Stimulated activated CD4-positive, alpha-beta T cell treated with anti-CD3 and anti-CD28 coated beads, Interleukin-15, amount 100 ng/mL, for 1 hour (primary cell): ENCODE measurements at regions not wholly inside any gene's neighbourhood (a gene's known extent, or its start where the extent isn't known, plus 50 kb on each side); places are given as distances from the start of the nearest gene placed in this dataset.
"Not testable (repeated sequence)": the region's sequence is repeated elsewhere in the genome, so short reads cannot be mapped to it uniquely, and the experiment has no call there.

Source experiments
- DNase-seq, 2 donors: peaks; one replicate each; pipeline ENCODE4 v3.0.0-alpha.2; 2020; ENCODE audit warnings: low read depth in 1 of 2, low spot score in 1 of 2

- no peak for DNase-seq
Observed at GRCh38 chr13:79997244-79997643, 343.7 kb downstream of the SPRY2 start.

GRCh38 chr13:79995334-79995733, 345.6 kb downstream of the SPRY2 start:
- DNase-seq = no peak

- DNase-seq = no peak
Observed at GRCh38 chr13:79992111-79992510, 348.8 kb downstream of the SPRY2 start.

GRCh38 chr13:79990048-79990447, 350.9 kb downstream of the SPRY2 start:
- no peak for DNase-seq

GRCh38 chr13:79989217-79989661, 351.7 kb downstream of the SPRY2 start:
- DNase-seq = no peak

GRCh38 chr13:79988573-79988972, 352.4 kb downstream of the SPRY2 start:
- DNase-seq = no peak

GRCh38 chr13:79987761-79988160, 353.2 kb downstream of the SPRY2 start:
- no peak for DNase-seq

GRCh38 chr13:79987323-79987722, 353.6 kb downstream of the SPRY2 start:
- DNase-seq = no peak

GRCh38 chr13:79986890-79987289, 354.0 kb downstream of the SPRY2 start:
- no peak for DNase-seq

- not testable (repeated sequence) for DNase-seq
Observed at GRCh38 chr13:79974935-79975650, 365.8 kb downstream of the SPRY2 start.

GRCh38 chr13:79973533-79973963, 367.4 kb downstream of the SPRY2 start:
- no peak for DNase-seq

GRCh38 chr13:79972066-79972569, 368.8 kb downstream of the SPRY2 start:
- no peak for DNase-seq

- DNase-seq = no peak
Observed at GRCh38 chr13:79966493-79966895, 374.4 kb downstream of the SPRY2 start.

- DNase-seq = no peak
Observed at GRCh38 chr13:79966059-79966458, 374.9 kb downstream of the SPRY2 start.

GRCh38 chr13:79946556-79946955, 394.4 kb downstream of the SPRY2 start:
- no peak for DNase-seq

- DNase-seq = no peak
Observed at GRCh38 chr13:79943346-79944023, 397.4 kb downstream of the SPRY2 start.

- DNase-seq = no peak
Observed at GRCh38 chr13:79941752-79942151, 399.2 kb downstream of the SPRY2 start.

- no peak for DNase-seq
Observed at GRCh38 chr13:79939689-79940088, 401.2 kb downstream of the SPRY2 start.

GRCh38 chr13:79937771-79938216, 403.1 kb downstream of the SPRY2 start:
- DNase-seq = no peak

GRCh38 chr13:79937311-79937710, 403.6 kb downstream of the SPRY2 start:
- no peak for DNase-seq

GRCh38 chr13:79936368-79937136, 404.4 kb downstream of the SPRY2 start:
- DNase-seq = no peak

- no peak for DNase-seq
Observed at GRCh38 chr13:79935121-79935520, 405.8 kb downstream of the SPRY2 start.
